Fibroblast of mammary gland (primary cell): ENCODE measurements at regions not wholly inside any gene's neighbourhood (a gene's known extent, or its start where the extent isn't known, plus 50 kb on each side); places are given as distances from the start of the nearest gene placed in this dataset.

Experiments
- DNase-seq: peaks from one replicate; pipeline ENCODE4 v3.0.0-alpha.2; 2010; ENCODE audit warnings: low read depth
- H3K4me3 ChIP-seq: 2 replicates; pipeline ENCODE4 v1.5.1; 2011; ENCODE audit warnings: low read depth, mild to moderate bottlenecking, low read length, moderate library complexity; ENCODE audit not compliant: control insufficient read depth
- CTCF ChIP-seq: conservative IDR thresholded peaks from 2 replicates; pipeline ENCODE4 v1.5.1; 2011; ENCODE audit warnings: low read depth, low read length, inconsistent platforms; ENCODE audit not compliant: control insufficient read depth, insufficient read depth

GRCh38 chr7:48703466-48703865 is 220.9 kb upstream of the CDC14C start:
- H3K4me3 ChIP-seq, result no peak overlapping the region
- no peak for DNase-seq
- TF ChIP-seq CTCF, result no peak

GRCh38 chr7:48708122-48708521 is 216.2 kb upstream of the CDC14C start:
- no peak for DNase-seq
- TF ChIP-seq CTCF, result no peak
- H3K4me3 ChIP-seq, result no peak overlapping the region

GRCh38 chr7:48708635-48709034 is 215.7 kb upstream of the CDC14C start:
- H3K4me3 ChIP-seq, result no peak overlapping the region
- DNase-seq, result no peak
- no peak for TF ChIP-seq CTCF

- no peak overlapping the region for H3K4me3 ChIP-seq
- TF ChIP-seq CTCF, result no peak
- no peak for DNase-seq
These were observed 213.4 kb upstream of the CDC14C start for GRCh38 chr7:48710995-48711394.

GRCh38 chr7:48718731-48719378 is 205.5 kb upstream of the CDC14C start:
- DNase-seq, result peak; percentile 0
- TF ChIP-seq CTCF, result no peak
- H3K4me3 ChIP-seq, result no peak overlapping the region

GRCh38 chr7:48728799-48729198 is 195.5 kb upstream of the CDC14C start:
- no peak overlapping the region for H3K4me3 ChIP-seq
- no peak for DNase-seq
- no peak for TF ChIP-seq CTCF
